ENCODE measurements at regions not wholly inside any gene's neighbourhood (a gene's known extent, or its start where the extent isn't known, plus 50 kb on each side); places are given as distances from the start of the nearest gene placed in this dataset.

- no peak for TF ChIP-seq POLR2A (IDR thresholded peaks at IDR 0.05)
- no peak for TF ChIP-seq CTCF (IDR thresholded peaks at IDR 0.05)
These were observed 188.7 kb downstream of the NSUN3 start for GRCh38 chr3:94251566-94251965.

Data from stomach (tissue), 4 donors.